ENCODE measurements at regions not wholly inside any gene's neighbourhood (a gene's known extent, or its start where the extent isn't known, plus 50 kb on each side); places are given as distances from the start of the nearest gene placed in this dataset.

- no peak for DNase-seq (ENCODE audit: low read depth)
These were observed 277.1 kb downstream of the BRINP1 start for GRCh38 chr9:119092125-119092524.

GRCh38 chr9:119094086-119094485 lies 275.1 kb downstream of the BRINP1 start:
- DNase-seq (ENCODE audit: low read depth) = no peak

- DNase-seq (ENCODE audit: low read depth) = no peak
These were observed 274.2 kb downstream of the BRINP1 start for GRCh38 chr9:119095072-119095471.

- no peak for DNase-seq (ENCODE audit: low read depth)
These were observed 268.2 kb downstream of the BRINP1 start for GRCh38 chr9:119101048-119101447.

- no peak for DNase-seq (ENCODE audit: low read depth)
These were observed 254.6 kb downstream of the BRINP1 start for GRCh38 chr9:119114681-119115080.

Measured in CMK (cell line).